Hippocampal formation (tissue), 2 donors: ENCODE measurements at regions not wholly inside any gene's neighbourhood (a gene's known extent, or its start where the extent isn't known, plus 50 kb on each side); places are given as distances from the start of the nearest gene placed in this dataset.
"Not testable (repeated sequence)": the region's sequence is repeated elsewhere in the genome, so short reads cannot be mapped to it uniquely, and the experiment has no call there.

Source experiments
- DNase-seq, 2 donors: peaks; one replicate each; lab custom pipeline; 2025; lab: John Stamatoyannopoulos, UW

GRCh38 chr12:127079636-127080035 is 1187.3 kb upstream of the TMEM132C start:
- no peak for DNase-seq

- DNase-seq: no peak
Measured at GRCh38 chr12:127081058-127081457, 1185.9 kb upstream of the TMEM132C start.

GRCh38 chr12:127083008-127083949 is 1183.7 kb upstream of the TMEM132C start:
- DNase-seq: peak in 1 of 2 donors; percentile 30

- no peak for DNase-seq
Measured at GRCh38 chr12:127101076-127101475, 1165.9 kb upstream of the TMEM132C start.

- DNase-seq: no peak
Measured at GRCh38 chr12:127106041-127106440, 1160.9 kb upstream of the TMEM132C start.

- no peak for DNase-seq
Measured at GRCh38 chr12:127106697-127107096, 1160.3 kb upstream of the TMEM132C start.

- DNase-seq: no peak
Measured at GRCh38 chr12:127107744-127108143, 1159.2 kb upstream of the TMEM132C start.

- peak; percentile 10 to 11 for DNase-seq
Measured at GRCh38 chr12:127108360-127109215, 1158.4 kb upstream of the TMEM132C start.

GRCh38 chr12:127113945-127114344 is 1153.0 kb upstream of the TMEM132C start:
- DNase-seq: no peak

GRCh38 chr12:127115468-127116035 is 1151.4 kb upstream of the TMEM132C start:
- no peak for DNase-seq

- no peak for DNase-seq
Measured at GRCh38 chr12:127118251-127118650, 1148.7 kb upstream of the TMEM132C start.

GRCh38 chr12:127119600-127120140 is 1147.3 kb upstream of the TMEM132C start:
- DNase-seq: no peak

- DNase-seq: no peak
Measured at GRCh38 chr12:127120851-127121250, 1146.1 kb upstream of the TMEM132C start.

- no peak for DNase-seq
Measured at GRCh38 chr12:127121494-127122084, 1145.4 kb upstream of the TMEM132C start.

GRCh38 chr12:127125607-127126259 is 1141.2 kb upstream of the TMEM132C start:
- DNase-seq: no peak

- no peak for DNase-seq
Measured at GRCh38 chr12:127126260-127126628, 1140.7 kb upstream of the TMEM132C start.

GRCh38 chr12:127127897-127128296 is 1139.1 kb upstream of the TMEM132C start:
- no peak for DNase-seq

- no peak for DNase-seq
Measured at GRCh38 chr12:127130506-127131124, 1136.4 kb upstream of the TMEM132C start.

GRCh38 chr12:127133675-127134335 is 1133.2 kb upstream of the TMEM132C start:
- no peak for DNase-seq

GRCh38 chr12:127140864-127141484 is 1126.0 kb upstream of the TMEM132C start:
- not testable (repeated sequence) for DNase-seq
